GM19043 (cell line): ENCODE measurements at regions not wholly inside any gene's neighbourhood (a gene's known extent, or its start where the extent isn't known, plus 50 kb on each side); places are given as distances from the start of the nearest gene placed in this dataset.

Source experiments
- ATAC-seq: cut with Tn5 transposase; IDR thresholded peaks from one replicate; pipeline ENCODE4 v1.9.1; 2021; ENCODE audit warnings: low read depth; ENCODE audit not compliant: unreplicated experiment

GRCh38 chr16:62615526-62615925, 579.3 kb upstream of the CDH8 start:
- no peak for ATAC-seq

GRCh38 chr16:62610291-62610690, 574.1 kb upstream of the CDH8 start:
- no peak for ATAC-seq

- ATAC-seq = no peak
These were observed 566.6 kb upstream of the CDH8 start for GRCh38 chr16:62602790-62603189.

GRCh38 chr16:62597875-62598274, 561.6 kb upstream of the CDH8 start:
- ATAC-seq = no peak

- no peak for ATAC-seq
These were observed 560.3 kb upstream of the CDH8 start for GRCh38 chr16:62596584-62596983.

- ATAC-seq = no peak
These were observed 559.9 kb upstream of the CDH8 start for GRCh38 chr16:62596125-62596524.

- ATAC-seq = no peak
These were observed 550.1 kb upstream of the CDH8 start for GRCh38 chr16:62586128-62586862.

GRCh38 chr16:62585041-62585545, 548.9 kb upstream of the CDH8 start:
- ATAC-seq = no peak

- no peak for ATAC-seq
These were observed 547.2 kb upstream of the CDH8 start for GRCh38 chr16:62583414-62583813.

GRCh38 chr16:62573466-62573865, 537.2 kb upstream of the CDH8 start:
- no peak for ATAC-seq

- ATAC-seq = no peak
These were observed 532.7 kb upstream of the CDH8 start for GRCh38 chr16:62568926-62569325.

GRCh38 chr16:62565706-62566105, 529.5 kb upstream of the CDH8 start:
- no peak for ATAC-seq

GRCh38 chr16:62564291-62564690, 528.1 kb upstream of the CDH8 start:
- no peak for ATAC-seq

- ATAC-seq = no peak
These were observed 525.9 kb upstream of the CDH8 start for GRCh38 chr16:62562121-62562520.

- no peak for ATAC-seq
These were observed 513.6 kb upstream of the CDH8 start for GRCh38 chr16:62549875-62550274.

- ATAC-seq = no peak
These were observed 511.9 kb upstream of the CDH8 start for GRCh38 chr16:62548095-62548494.

GRCh38 chr16:62546701-62547100, 510.5 kb upstream of the CDH8 start:
- ATAC-seq = no peak

GRCh38 chr16:62545039-62545438, 508.8 kb upstream of the CDH8 start:
- ATAC-seq = no peak

- no peak for ATAC-seq
These were observed 507.3 kb upstream of the CDH8 start for GRCh38 chr16:62543516-62543915.

- ATAC-seq = no peak
These were observed 503.4 kb upstream of the CDH8 start for GRCh38 chr16:62539657-62540056.

- ATAC-seq = no peak
These were observed 494.2 kb upstream of the CDH8 start for GRCh38 chr16:62530426-62530825.

- no peak for ATAC-seq
These were observed 479.8 kb upstream of the CDH8 start for GRCh38 chr16:62516001-62516400.

GRCh38 chr16:62503073-62503472, 466.8 kb upstream of the CDH8 start:
- no peak for ATAC-seq
